CD4-positive, alpha-beta T cell treated with Interleukin-17A for 4 hours (primary cell): ENCODE measurements at regions not wholly inside any gene's neighbourhood (a gene's known extent, or its start where the extent isn't known, plus 50 kb on each side); places are given as distances from the start of the nearest gene placed in this dataset.

ENCODE experiments used
- DNase-seq: peaks from one replicate; pipeline ENCODE4 v3.0.0-alpha.2; 2020; ENCODE audit warnings: mixed read lengths

DNA sequence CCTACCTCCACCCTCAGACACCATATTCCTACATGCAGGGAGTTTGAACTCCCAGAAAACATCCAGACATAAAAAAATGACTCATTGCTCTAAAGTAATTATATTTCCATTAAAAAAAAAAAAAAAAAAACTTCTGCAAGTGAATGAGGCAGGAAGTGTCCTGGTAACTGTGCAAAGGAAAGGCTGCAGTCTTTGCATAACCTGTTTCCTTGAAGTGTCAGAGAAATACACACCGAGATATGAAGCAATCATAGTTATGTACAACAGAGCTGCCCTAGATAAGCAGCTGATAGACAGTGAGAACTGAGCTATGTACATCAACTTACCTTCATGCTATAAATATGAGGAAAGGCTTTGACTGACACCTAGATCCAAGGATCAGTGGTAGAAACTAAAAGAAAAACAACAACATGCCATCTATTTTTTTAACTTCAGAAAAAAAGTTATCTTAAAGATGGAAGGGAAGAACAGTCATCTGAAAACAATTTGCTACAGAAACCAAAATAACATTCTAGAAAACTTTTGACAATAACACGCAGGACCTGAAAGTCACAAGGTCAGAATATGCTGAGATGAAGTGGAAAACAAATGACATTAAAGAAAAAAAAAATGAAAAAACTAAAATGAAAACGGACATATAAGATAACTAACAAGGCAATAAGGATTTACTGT is 263.2 kb downstream of the SEC23A start:
- no peak for DNase-seq

DNA sequence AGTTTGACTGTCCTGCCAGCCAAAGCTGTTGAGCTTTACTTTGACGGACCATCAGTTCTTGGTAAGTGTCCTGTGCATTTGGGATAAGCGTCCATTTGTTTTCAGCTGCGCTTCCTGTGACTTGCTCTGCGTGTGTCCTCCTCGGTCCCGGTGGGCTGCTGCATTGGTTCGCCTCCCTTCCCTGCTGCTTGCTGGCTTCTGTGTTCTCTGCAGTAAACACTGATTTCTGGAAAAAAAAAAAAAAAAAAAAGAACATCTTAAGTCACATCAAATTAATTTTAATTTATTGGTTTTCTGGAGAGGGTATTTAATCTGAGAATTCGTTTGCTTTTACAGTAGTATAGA is 264.1 kb downstream of the SEC23A start:
- no peak for DNase-seq

DNA sequence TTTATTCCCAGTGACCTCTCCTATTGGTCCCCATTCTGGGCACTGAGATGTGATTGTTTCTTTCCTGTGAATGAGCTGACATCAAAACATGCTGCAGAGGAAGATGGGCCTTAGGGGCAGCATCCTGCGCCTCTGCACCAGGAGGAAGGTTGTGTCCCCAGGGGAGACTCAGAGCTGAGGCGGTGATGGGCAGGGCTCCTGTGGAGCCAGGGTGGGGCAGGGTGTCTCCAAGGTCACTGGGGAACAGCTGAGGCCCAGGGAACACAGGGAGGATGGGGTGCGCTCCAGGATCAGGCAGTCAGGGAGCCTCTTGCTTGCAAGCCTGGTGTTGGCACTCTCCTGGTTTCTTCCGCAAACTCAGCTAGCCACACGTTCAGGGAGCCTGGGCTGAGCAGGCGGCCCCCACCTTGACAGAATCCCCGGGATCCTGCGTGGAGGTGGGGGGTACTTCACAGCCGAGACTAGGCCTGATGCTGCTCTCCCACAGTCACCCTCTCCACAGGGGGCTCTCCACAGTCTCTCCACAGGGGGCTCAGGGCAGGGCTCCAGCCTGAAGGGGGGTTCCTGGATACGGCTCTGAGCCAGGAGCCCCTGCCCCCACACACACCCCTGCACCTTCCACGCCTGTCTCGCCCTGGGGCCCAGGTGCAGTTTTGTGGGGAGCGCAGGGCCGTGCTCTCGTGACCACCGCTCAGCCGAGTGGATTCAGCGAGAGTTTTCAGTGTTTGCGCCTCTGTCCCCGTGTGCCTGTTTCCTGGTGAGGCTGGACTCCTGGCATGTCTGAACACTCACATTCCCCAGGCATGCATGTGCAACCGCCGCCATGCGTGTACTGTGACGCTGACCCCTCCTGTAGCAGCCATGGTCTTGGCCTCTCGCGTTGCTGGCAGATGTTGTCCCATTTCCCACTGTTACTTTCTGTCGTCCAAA is 264.7 kb downstream of the SEC23A start:
- no peak for DNase-seq

DNA sequence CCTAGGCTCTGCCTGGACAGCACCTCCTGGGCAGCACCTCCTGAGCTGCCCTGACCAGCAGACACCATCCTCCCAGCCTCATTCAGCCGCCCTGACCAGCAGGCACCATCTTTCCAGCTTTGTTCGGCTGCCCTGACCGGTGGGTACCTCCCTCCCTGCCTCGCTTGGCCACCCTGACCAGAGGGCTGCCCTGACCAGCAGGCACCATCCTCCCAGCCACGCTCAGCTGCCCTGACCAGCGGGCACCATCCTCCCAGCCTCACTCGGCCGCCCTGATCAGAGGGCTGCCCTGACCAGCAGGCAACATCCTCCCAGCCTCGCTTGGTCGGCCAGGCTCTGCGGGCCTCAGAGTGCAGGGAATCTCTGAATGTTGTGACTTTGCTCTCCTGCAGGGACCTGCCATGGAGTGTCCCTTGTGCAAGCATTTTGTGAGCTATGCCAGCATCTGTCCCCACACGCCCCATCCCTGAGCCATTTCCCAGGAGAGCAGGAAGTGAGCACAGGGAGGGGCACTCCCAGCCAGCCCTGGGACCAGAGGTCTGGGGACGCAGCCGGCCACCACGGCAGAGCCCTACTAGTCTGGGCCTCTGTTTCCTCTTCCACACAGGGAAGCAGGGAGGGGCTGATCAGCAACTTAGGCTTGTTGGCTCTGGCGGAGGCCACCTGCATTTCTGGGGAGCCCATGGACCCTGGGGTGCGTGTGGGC is 265.5 kb downstream of the SEC23A start:
- no peak for DNase-seq

GRCh38 chr14:38836539-38836938 is 266.5 kb downstream of the SEC23A start:
- no peak for DNase-seq

DNA sequence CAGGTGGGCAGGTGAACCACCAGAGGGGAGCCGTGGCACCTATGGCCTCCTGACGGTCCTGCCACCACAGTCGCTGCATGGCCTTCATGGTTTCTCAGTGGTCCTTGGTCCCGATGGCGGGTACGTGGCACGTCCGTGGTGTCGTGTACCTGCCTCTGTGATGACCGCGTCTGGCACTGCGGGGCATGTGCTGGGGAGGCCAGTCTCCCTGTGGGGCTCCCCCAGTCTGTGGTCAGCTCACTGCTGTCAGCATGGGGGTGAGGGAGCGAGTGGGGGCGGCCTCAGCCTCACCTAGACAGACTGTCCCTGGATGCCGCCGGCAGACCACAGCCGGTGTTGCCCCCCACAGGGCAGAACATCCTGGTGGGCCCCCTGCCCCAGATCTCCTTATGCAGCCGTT is 267.2 kb downstream of the SEC23A start:
- no peak for DNase-seq

DNA sequence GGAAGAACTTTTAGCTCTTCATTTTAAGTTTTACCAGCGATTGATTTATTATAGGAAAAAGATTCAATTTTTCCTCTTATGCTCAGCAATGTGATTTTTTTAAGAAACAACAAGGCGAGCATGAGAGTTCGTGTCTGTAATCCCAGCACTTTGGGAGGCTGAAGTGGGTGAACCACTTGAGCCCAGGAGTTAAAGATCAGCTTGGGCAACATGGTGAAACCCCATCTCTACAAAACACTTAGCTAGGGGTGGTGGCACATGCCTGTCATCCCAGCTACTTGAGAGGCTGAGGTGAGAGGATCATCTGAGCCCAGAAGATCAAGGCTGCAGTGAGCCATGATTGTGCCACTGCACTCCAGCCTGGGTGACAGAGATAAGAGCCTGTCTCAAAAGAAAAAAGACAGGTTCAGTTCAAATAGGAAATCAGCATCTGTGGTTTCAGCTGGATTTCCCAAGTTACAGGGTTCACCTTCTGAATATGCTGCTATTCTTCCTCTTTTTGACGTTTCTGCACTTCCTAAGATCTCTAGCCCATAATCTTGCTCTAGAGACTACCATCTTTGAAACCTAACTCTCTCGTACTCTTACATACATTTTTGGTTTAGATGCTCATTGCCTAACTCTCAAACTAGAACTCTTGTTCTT is 274.7 kb downstream of the SEC23A start:
- DNase-seq = no peak

DNA sequence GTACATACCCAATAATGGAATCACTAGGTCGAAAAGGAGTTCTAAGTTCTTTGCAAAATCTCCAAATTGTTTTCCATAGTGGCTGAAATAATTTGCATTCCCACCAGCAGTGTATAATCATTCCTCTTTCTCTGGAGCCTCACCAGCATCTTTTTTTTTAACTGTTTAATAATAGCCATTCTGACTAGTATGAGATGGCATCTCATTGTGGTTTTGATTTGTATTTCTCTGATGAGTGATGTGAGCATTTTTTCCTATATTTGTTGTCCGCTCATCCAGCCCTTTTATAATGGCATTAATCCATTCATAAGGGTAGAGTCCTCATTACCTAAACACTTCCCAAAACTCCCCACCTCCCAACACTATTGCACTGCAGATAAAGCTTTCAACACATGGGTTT is 278.3 kb downstream of the SEC23A start:
- DNase-seq = no peak

GRCh38 chr14:38818555-38818954 is 284.5 kb downstream of the SEC23A start:
- DNase-seq = no peak

- DNase-seq = no peak
These were observed 294.1 kb downstream of the SEC23A start for GRCh38 chr14:38808734-38809455.

GRCh38 chr14:38799671-38800070 is 303.4 kb downstream of the SEC23A start:
- no peak for DNase-seq

DNA sequence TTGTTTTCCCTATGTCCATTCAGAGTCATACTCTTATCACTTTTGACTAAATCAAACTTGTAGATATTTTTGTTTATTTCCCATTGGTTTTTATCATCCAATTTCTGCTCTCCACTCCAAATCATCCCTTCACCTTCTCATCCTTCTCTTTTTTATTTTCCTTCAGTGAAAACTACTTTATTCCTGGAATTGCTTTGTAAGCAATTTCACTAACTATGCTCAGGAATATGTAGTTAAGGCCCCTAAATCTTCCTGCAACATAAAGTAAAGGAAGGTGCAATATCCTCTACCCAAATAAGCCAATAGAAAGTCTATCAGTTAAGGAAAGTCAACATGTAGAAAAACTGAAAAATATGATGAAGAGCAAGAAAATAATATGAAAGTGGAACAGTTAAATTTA is 308.4 kb downstream of the SEC23A start:
- DNase-seq = no peak

DNA sequence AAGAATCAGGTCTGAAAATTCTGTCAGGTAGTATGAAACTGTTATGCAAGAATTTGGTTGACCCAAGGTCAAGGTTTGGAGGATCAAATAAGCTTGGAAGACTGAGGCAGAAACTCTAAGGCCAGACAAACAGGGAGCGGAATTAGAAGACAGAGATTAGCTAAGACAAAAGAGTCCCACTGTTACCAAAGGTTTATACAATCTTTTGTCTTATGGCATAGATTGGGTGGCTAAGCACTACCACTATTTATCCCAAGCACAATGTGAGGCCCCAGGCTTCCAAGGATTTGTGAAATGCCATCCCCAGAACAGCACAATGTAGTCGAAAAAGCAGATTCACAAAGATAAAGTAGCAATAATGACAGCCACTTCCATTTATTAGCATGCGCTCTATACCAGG is 311.2 kb downstream of the SEC23A start:
- DNase-seq = no peak

GRCh38 chr14:38790916-38791315 is 312.1 kb downstream of the SEC23A start:
- no peak for DNase-seq

DNA sequence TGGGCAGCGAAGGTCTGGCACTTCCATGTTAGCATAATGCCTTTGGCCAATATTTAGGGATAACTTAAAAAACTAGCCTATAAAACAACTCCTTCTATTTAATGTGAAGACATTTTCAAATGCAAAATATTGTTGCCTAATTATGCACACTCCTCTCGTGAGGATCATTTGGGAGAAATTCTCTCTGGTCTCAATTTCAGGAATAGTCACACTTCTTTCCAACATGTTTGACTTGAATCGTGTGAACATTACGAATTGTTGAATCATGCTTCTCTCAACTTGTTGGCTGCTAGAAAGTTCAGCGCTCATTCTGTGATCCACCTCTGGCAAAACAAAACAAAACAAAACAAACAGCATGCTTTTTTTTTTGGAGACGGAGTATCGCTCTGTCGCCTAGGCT is 313.2 kb downstream of the SEC23A start:
- DNase-seq = no peak

DNA sequence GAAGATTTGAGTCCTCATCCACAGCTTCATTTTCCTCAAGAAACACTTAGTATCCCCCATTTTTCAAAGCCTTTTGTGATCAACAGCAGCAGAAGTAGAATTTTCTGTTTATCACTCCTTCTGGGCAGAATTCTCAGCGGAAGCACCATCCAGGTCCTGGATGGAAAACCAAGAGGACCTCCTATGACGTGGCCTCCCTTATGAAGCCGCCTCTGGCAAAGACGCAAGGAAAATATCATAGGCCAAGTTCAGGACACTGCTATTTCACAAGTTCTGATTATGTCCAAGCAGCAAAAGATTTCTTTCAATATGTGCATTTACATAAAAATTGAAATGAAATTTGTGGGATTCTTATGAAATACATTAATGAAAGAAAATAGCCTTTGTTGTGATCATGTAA is 315.0 kb downstream of the SEC23A start:
- no peak for DNase-seq

- DNase-seq = no peak
These were observed 316.1 kb downstream of the SEC23A start for GRCh38 chr14:38786921-38787320.

- no peak for DNase-seq
These were observed 325.6 kb downstream of the SEC23A start for GRCh38 chr14:38777401-38777800.

DNA sequence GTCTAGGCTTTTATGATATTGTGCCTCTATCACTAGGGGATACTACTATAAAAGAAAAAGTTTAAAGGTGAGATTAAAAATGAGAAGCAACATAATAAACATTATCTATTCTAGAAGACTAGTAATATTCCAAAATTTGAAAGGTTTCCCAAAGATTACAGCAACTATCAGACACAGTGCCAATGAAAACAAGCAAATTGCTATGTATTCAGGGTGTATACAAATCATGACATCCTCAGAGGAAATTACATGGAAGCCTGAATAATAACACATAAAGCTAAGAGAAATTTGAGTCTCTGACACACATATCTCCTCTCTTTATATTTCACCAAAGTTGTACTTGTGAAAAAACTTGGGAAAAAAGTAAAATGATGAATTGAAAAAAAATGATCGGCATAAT is 327.0 kb downstream of the SEC23A start:
- DNase-seq = no peak

DNA sequence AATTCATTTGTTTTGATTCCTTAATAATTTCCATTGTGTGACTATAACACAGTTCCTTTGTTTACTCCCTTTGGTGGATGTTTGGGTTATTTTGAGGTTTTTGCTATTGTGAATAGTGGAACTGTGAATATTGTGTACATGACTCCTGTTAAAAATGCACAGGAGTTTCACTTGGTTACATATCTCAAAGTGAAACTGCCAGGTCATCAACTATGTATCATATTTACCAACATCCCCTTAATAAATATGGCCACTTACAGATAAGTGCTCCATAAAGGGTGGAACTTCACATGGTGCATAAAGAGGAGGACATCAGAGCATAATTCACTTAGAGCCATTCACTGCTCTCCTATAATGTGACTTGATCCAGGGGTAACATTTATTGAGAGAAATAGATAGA is 328.9 kb downstream of the SEC23A start:
- no peak for DNase-seq

- no peak for DNase-seq
These were observed 332.8 kb downstream of the SEC23A start for GRCh38 chr14:38770251-38770650.

- no peak for DNase-seq
These were observed 340.2 kb downstream of the SEC23A start for GRCh38 chr14:38762845-38763244.

DNA sequence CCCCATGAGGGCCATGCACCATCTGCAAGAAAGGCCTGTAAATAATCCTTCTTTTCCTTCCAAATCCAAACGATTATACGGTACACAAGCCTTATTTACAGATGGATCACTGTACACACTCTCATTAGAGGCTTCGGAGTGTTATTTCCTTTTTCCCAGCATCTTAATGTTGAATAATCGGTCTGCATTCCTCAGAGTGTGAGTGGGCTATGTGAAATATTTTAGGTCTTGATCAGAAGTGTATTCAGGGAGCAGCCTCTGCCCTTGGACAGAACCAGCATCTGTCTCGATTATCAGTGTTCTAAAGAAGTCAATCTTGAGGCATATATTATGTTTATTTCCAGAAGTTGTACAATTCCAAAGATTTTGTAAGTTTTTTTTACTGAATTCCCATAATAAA is 340.6 kb downstream of the SEC23A start:
- DNase-seq = no peak
